Endodermal cell (in vitro differentiated cells): ENCODE measurements at regions not wholly inside any gene's neighbourhood (a gene's known extent, or its start where the extent isn't known, plus 50 kb on each side); places are given as distances from the start of the nearest gene placed in this dataset.

ENCODE experiments used
- DNase-seq: peaks from one replicate; pipeline ENCODE4 v3.0.0-alpha.2; 2017
- H3K27ac ChIP-seq: 2 replicates; pipeline ENCODE4 v1.5.1; 2013; ENCODE audit warnings: mild to moderate bottlenecking, low read depth, low read length, moderate library complexity
- H3K27me3 ChIP-seq: 2 replicates; pipeline ENCODE4 v1.6.1; 2013; ENCODE audit warnings: mild to moderate bottlenecking, low read length, moderate library complexity; ENCODE audit not compliant: insufficient read depth, control insufficient read depth, poor library complexity, severe bottlenecking
- H3K36me3 ChIP-seq: 2 replicates; pipeline ENCODE4 v1.7.0; 2013; ENCODE audit warnings: mild to moderate bottlenecking, low read length, moderate library complexity; ENCODE audit not compliant: control insufficient read depth, insufficient read depth
- H3K4me1 ChIP-seq: one replicate; pipeline ENCODE4 v1.7.0; 2013; ENCODE audit warnings: low read length; ENCODE audit not compliant: control insufficient read depth, insufficient read depth
- H3K4me3 ChIP-seq: 2 replicates; pipeline ENCODE4 v1.5.1; 2013; ENCODE audit warnings: mild to moderate bottlenecking, low read length, moderate library complexity
- H3K9ac ChIP-seq: 2 replicates; pipeline ENCODE4 v1.6.1; 2013; ENCODE audit warnings: mild to moderate bottlenecking, low read length, moderate library complexity; ENCODE audit not compliant: poor library complexity, severe bottlenecking; ENCODE audit errors: extremely low read depth
- H3K9me3 ChIP-seq: 2 replicates; pipeline ENCODE4 v1.6.1; 2013; ENCODE audit warnings: mild to moderate bottlenecking, low read length, moderate library complexity; ENCODE audit not compliant: control insufficient read depth
- H3K27ac Mint-ChIP-seq: 2 replicates; pipeline ENCODE4 v1.8.0; 2020; ENCODE audit warnings: mixed read lengths
- H3K27me3 Mint-ChIP-seq: 2 replicates; pipeline ENCODE4 v1.8.0; 2021; ENCODE audit warnings: mild to moderate bottlenecking, mixed read lengths; ENCODE audit not compliant: insufficient read depth
- H3K36me3 Mint-ChIP-seq: 2 replicates; pipeline ENCODE4 v1.8.0; 2020; ENCODE audit warnings: low read depth, mixed read lengths
- H3K4me1 Mint-ChIP-seq: 2 replicates; pipeline ENCODE4 v1.8.0; 2020; ENCODE audit warnings: mixed read lengths
- H3K4me3 Mint-ChIP-seq: 2 replicates; pipeline ENCODE4 v1.8.0; 2020; ENCODE audit warnings: mild to moderate bottlenecking, moderate library complexity, mixed read lengths
- H3K9me3 Mint-ChIP-seq: 2 replicates; pipeline ENCODE4 v1.8.0; 2020; ENCODE audit warnings: mild to moderate bottlenecking, mixed read lengths
- CTCF ChIP-seq: fragments of 200-600 bp; sonication (generic); conservative IDR thresholded peaks from 2 replicates; pipeline ENCODE4 v1.5.0; 2021; ENCODE audit warnings: antibody characterized with exemption, mild to moderate bottlenecking
- WGBS, 2 experiments: methylation state at CpG; one replicate each; pipeline versions ENCODE4 v1.1.5 to v1.1.7; 2013; ENCODE audit warnings: missing lambda C conversion rate in 2 of 2, mixed read lengths in 1 of 2; ENCODE audit not compliant: insufficient coverage in 1 of 2, insufficient read length in 1 of 2; 5-methylcytosine and 5-hydroxymethylcytosine counted together

GRCh38 chr12:28771968-28772367, 377.1 kb upstream of the FAR2 start:
- DNase-seq: no peak
- Mint-ChIP-seq H3K36me3 (no peaks in the 10 kb centered on the region), H3K27me3 (no peaks in the 10 kb centered on the region), H3K4me1 (peaks cover 5% of the 10 kb centered on the region), H3K4me3 (no peak overlapping the region), H3K9me3 (no peaks in the 10 kb centered on the region), H3K27ac (no peak overlapping the region)
- H3K9me3 ChIP-seq: no peaks in the 10 kb centered on the region
- no peaks in the 10 kb centered on the region for H3K27me3 ChIP-seq
- no peak for TF ChIP-seq CTCF
- no peak overlapping the region for H3K27ac ChIP-seq
- no peak overlapping the region for H3K9ac ChIP-seq
- no peaks in the 10 kb centered on the region for H3K4me1 ChIP-seq
- WGBS, 2 experiments: 80 to 92% methylated on average over 2 to 4 of the region's 4 CpGs
- H3K36me3 ChIP-seq: no peaks in the 10 kb centered on the region
- H3K4me3 ChIP-seq: no peak overlapping the region

GRCh38 chr12:28775556-28775955, 373.5 kb upstream of the FAR2 start:
- TF ChIP-seq CTCF: no peak
- peaks cover 2% of the 10 kb centered on the region for H3K4me1 Mint-ChIP-seq
- no peaks in the 10 kb centered on the region for H3K27me3 ChIP-seq
- H3K27me3 Mint-ChIP-seq: no peaks in the 10 kb centered on the region
- WGBS, 2 experiments: 80 to 95% methylated on average over 1 to 4 of the region's 4 CpGs
- no peak overlapping the region for H3K27ac Mint-ChIP-seq
- H3K27ac ChIP-seq: no peak overlapping the region
- H3K36me3 ChIP-seq: no peaks in the 10 kb centered on the region
- no peaks in the 10 kb centered on the region for H3K36me3 Mint-ChIP-seq
- no peak for DNase-seq
- no peaks in the 10 kb centered on the region for H3K9me3 Mint-ChIP-seq
- H3K4me1 ChIP-seq: no peaks in the 10 kb centered on the region
- H3K9me3 ChIP-seq: no peaks in the 10 kb centered on the region
- no peak overlapping the region for H3K4me3 Mint-ChIP-seq
- no peak overlapping the region for H3K4me3 ChIP-seq
- no peak overlapping the region for H3K9ac ChIP-seq

GRCh38 chr12:28776220-28776619, 372.9 kb upstream of the FAR2 start:
- WGBS, 2 experiments: 98 to 100% methylated on average over 1 of the region's 1 CpG
- no peaks in the 10 kb centered on the region for H3K9me3 Mint-ChIP-seq

More at GRCh38 chr12:28776220-28776619, 372.9 kb upstream of the FAR2 start:
- Mint-ChIP-seq H3K27me3 (no peaks in the 10 kb centered on the region), H3K4me1 (peaks cover 2% of the 10 kb centered on the region), H3K27ac (no peak overlapping the region), H3K36me3 (no peaks in the 10 kb centered on the region), H3K4me3 (no peak overlapping the region)
- no peak for TF ChIP-seq CTCF
- no peaks in the 10 kb centered on the region for H3K27me3 ChIP-seq
- DNase-seq: no peak
- no peaks in the 10 kb centered on the region for H3K36me3 ChIP-seq
- H3K4me1 ChIP-seq: no peaks in the 10 kb centered on the region
- H3K4me3 ChIP-seq: no peak overlapping the region
- H3K27ac ChIP-seq: no peak overlapping the region
- H3K9me3 ChIP-seq: no peaks in the 10 kb centered on the region
- no peak overlapping the region for H3K9ac ChIP-seq
